Left renal pelvis (tissue), 4 donors: ENCODE measurements at regions not wholly inside any gene's neighbourhood (a gene's known extent, or its start where the extent isn't known, plus 50 kb on each side); places are given as distances from the start of the nearest gene placed in this dataset.

Source experiments
- DNase-seq, 4 donors: peaks; one replicate each; pipeline ENCODE4 v3.0.0-alpha.2; 2013; ENCODE audit warnings: low read depth in 4 of 4, low spot score in 3 of 4

- DNase-seq = no peak
Observed at GRCh38 chr13:80483157-80483556, 142.2 kb upstream of the SPRY2 start.

GRCh38 chr13:80481588-80481987 is 140.7 kb upstream of the SPRY2 start:
- no peak for DNase-seq

GRCh38 chr13:80477661-80478443 is 136.9 kb upstream of the SPRY2 start:
- no peak for DNase-seq

- DNase-seq = no peak
Observed at GRCh38 chr13:80476953-80477352, 136.0 kb upstream of the SPRY2 start.

- no peak for DNase-seq
Observed at GRCh38 chr13:80475718-80476117, 134.8 kb upstream of the SPRY2 start.

- no peak for DNase-seq
Observed at GRCh38 chr13:80473695-80474094, 132.8 kb upstream of the SPRY2 start.

- no peak for DNase-seq
Observed at GRCh38 chr13:80469853-80470381, 129.0 kb upstream of the SPRY2 start.

- DNase-seq = no peak
Observed at GRCh38 chr13:80469105-80469852, 128.4 kb upstream of the SPRY2 start.

- DNase-seq = no peak
Observed at GRCh38 chr13:80465321-80465720, 124.4 kb upstream of the SPRY2 start.

- DNase-seq = no peak
Observed at GRCh38 chr13:80463673-80464352, 122.9 kb upstream of the SPRY2 start.

- DNase-seq = no peak
Observed at GRCh38 chr13:80462567-80462966, 121.6 kb upstream of the SPRY2 start.

- DNase-seq = no peak
Observed at GRCh38 chr13:80462037-80462436, 121.1 kb upstream of the SPRY2 start.

- DNase-seq = no peak
Observed at GRCh38 chr13:80458543-80458942, 117.6 kb upstream of the SPRY2 start.

GRCh38 chr13:80454245-80454644 is 113.3 kb upstream of the SPRY2 start:
- DNase-seq = no peak

GRCh38 chr13:80452279-80452678 is 111.4 kb upstream of the SPRY2 start:
- no peak for DNase-seq

GRCh38 chr13:80451641-80452040 is 110.7 kb upstream of the SPRY2 start:
- DNase-seq = no peak

- no peak for DNase-seq
Observed at GRCh38 chr13:80450386-80450785, 109.5 kb upstream of the SPRY2 start.

- no peak for DNase-seq
Observed at GRCh38 chr13:80448725-80449124, 107.8 kb upstream of the SPRY2 start.

GRCh38 chr13:80447747-80448146 is 106.8 kb upstream of the SPRY2 start:
- no peak for DNase-seq

- DNase-seq = no peak
Observed at GRCh38 chr13:80444240-80445015, 103.5 kb upstream of the SPRY2 start.

GRCh38 chr13:80442609-80443008 is 101.7 kb upstream of the SPRY2 start:
- DNase-seq = no peak
